Fibroblast of lung (primary cell): ENCODE measurements at regions not wholly inside any gene's neighbourhood (a gene's known extent, or its start where the extent isn't known, plus 50 kb on each side); places are given as distances from the start of the nearest gene placed in this dataset.

Experiments used
- CTCF ChIP-seq, 2 donors: IDR thresholded peaks in 1 of 2; conservative IDR thresholded peaks in 1 of 2; 1 replicate in 1 of 2; 2 replicates in 1 of 2; pipeline ENCODE4 v1.5.1; 2011 to 2012; ENCODE audit warnings: low read length in 2 of 2, control low read depth in 1 of 2, inconsistent platforms in 1 of 2, low read depth in 1 of 2, mild to moderate bottlenecking in 1 of 2
- EZH2 ChIP-seq: IDR thresholded peaks from 2 replicates; pipeline ENCODE4 v1.5.1; 2012; ENCODE audit warnings: low read length, control low read depth, mild to moderate bottlenecking; ENCODE audit errors: missing control alignments

GRCh38 chr18:61732854-61733253, 160.0 kb downstream of the RNF152 start:
- no peak for TF ChIP-seq CTCF (conservative IDR thresholded peaks at IDR 0.05 in 1 of 2, IDR thresholded peaks at IDR 0.05 in 1 of 2; ENCODE audit: low read depth in 1 of 2, low read length in 2 of 2)
- TF ChIP-seq EZH2, result no peak
